Fibroblast of skin of left biceps (primary cell): ENCODE measurements at regions not wholly inside any gene's neighbourhood (a gene's known extent, or its start where the extent isn't known, plus 50 kb on each side); places are given as distances from the start of the nearest gene placed in this dataset.
A peak's percentile ranks its signal among the peaks of the same experiment; 100 is the strongest.

Experiments used
- DNase-seq, 2 experiments: peaks; one replicate each; pipeline ENCODE4 v3.0.0-alpha.2; 2013; ENCODE audit warnings: low read depth in 2 of 2

GRCh38 chr5:168006456-168007130 is 284.9 kb upstream of the WWC1 start:
- DNase-seq = peak; percentile 16 to 30

GRCh38 chr5:168007286-168007685 is 284.2 kb upstream of the WWC1 start:
- DNase-seq = no peak

GRCh38 chr5:168008555-168008954 is 282.9 kb upstream of the WWC1 start:
- DNase-seq = no peak

DNA sequence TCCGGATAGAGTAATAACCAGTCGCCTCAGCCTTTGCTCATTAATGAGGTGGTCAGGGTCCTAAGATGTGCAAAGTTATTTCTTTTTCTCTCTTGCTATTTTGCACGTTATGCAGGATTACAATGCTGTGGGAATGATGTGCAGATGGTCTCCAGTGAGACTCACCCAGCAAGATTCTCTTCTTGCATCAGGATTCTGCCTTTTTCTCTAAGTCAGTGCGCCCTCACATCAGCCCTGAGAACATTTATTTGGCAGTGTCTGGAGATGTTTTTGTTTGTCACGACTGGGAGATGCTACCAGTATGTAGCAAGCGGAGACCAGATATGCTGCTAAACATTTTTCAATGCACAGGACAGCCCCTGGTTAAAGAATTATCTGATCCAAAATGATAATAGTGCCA is 280.3 kb upstream of the WWC1 start:
- DNase-seq = no peak

DNA sequence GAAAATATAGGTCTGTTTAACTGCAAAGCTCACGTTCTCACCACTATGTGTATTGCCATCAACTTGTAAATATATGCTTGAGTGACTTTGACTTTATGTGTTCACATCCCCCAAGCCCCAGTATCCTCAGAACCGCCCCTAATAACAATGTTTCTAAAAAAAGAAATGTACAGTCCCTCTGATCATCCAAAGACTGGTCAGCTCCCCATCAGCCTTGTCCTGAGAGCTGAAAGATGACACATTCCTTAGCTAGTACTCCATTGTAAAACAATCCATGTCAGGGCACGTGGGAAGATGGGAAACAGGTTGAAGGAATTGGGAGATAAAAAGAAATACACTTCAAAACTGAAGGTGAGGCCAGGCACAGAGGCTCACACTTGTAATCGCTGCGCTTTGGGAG is 279.4 kb upstream of the WWC1 start:
- no peak for DNase-seq

- DNase-seq = no peak
These were observed 277.9 kb upstream of the WWC1 start for GRCh38 chr5:168013546-168013945.

- no peak for DNase-seq
These were observed 276.9 kb upstream of the WWC1 start for GRCh38 chr5:168014433-168015123.

DNA sequence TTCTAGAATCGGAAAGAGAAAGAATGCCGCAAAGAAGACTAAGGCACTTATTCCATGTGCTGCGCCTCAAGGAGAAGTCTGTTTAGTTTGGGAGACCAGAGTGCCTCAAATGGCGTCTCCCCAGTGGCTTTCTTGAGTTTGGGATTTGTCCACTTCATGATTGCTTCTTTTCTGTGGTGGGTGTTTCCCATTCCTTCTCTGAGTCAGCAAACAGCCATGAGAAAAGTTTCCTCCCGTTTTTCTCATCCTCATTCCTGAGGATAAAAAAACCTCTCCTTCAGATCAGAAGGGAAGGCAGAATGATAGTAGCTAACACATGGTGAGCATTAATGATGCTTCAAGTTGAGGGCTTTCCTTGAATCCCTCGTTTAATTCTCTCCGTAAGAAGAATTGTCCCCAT is 275.9 kb upstream of the WWC1 start:
- peak; percentile 59 to 62 for DNase-seq

- DNase-seq = no peak
These were observed 274.1 kb upstream of the WWC1 start for GRCh38 chr5:168017313-168017712.

GRCh38 chr5:168019143-168019542 is 272.3 kb upstream of the WWC1 start:
- DNase-seq = no peak

- DNase-seq = no peak
These were observed 270.7 kb upstream of the WWC1 start for GRCh38 chr5:168020542-168021294.

GRCh38 chr5:168022446-168023169 is 268.8 kb upstream of the WWC1 start:
- DNase-seq = no peak

GRCh38 chr5:168023191-168023590 is 268.3 kb upstream of the WWC1 start:
- no peak for DNase-seq

DNA sequence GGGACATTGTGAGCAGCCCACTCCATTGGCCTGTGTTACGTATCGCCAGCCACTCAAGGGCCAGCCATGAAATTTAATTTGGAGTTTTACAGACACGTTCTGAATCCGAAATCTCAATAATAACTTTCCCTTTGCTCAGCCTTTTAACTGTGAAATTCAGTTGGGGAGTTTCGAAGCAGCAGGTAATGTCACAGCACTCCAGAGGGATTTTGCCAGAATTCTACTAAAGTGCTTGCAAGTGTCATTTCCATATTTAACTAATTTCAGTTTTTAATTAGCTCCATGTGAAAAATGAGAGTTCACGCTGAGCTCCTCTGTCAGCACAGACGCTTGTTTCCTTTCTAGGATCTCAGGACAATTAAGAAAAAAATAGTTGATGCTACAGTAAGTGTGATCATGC is 267.1 kb upstream of the WWC1 start:
- DNase-seq = no peak

DNA sequence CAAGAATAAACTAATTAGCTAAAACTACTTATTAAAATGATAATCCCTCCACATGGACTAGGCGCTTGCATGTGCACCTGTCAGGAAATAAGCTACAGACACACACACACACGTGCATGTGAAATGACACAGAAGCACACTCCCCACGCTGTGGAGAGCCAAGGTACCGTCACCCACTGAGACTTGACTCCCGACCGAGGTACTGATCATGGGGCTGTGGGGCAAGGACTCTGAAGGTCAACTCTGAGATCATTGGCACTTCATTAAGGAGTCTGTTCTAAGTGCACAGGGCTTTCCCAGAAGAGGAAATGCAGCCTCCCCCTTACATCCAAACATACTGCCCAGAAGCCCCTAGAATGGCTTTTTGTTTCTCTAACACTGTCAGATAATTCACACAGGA is 264.4 kb upstream of the WWC1 start:
- no peak for DNase-seq

DNA sequence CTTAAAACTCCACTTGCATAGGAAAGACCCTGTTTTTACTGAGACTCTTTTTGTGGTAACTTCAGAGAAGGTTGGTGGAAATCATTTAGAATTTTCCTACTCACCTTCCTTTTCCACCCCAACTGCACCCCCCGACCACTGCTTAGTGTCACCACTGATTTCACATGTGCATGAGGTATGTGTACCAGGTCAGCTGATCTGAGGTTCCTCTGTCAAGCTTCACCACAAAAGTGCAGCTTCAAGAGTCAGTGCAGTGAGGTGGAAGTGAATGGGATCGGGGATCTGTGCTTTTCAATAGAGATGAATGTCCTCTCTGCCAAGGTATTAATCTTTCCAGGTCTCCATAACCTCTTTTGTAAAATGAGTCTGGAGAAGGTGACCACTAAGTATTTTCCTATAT is 260.5 kb upstream of the WWC1 start:
- DNase-seq = no peak

DNA sequence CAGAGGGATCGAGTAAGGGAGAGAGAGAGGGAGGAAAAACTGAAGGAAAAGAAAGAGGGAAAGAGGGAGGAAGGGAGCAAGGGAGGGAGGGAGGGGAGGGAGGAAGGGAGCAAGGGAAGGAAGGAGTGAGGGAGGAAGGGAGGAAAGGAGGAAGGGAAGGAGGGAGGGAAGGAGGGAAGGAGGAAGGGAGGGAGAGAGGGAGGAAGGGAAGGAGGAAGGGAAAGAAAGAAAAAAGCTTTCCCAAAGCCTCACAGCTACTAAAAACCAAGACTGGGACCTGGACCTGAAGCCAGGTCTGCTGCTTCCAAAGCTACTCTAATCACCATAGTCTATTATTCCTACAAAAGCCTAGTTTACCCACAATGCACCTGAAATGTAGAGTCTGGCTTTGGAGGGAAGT is 259.8 kb upstream of the WWC1 start:
- DNase-seq = no peak

DNA sequence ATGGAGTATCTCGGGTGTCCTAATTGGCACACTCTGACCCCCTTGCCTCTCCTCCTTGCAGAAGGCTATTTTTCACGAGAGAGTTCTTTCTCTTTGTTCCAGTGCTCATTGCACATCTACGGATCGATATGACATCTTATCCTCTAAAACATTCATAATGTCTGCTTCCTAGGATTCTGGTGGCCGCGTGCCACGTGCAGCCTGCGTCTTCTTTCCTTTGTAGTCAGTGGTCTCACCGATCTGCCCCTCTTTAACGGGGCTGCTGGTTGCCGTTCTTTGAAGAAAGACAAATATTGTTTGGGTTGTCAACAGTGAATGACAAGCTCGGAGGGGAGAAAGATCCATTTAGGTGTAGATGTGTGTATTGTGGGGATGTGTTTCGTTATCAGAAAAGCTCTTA is 252.4 kb upstream of the WWC1 start:
- no peak for DNase-seq

GRCh38 chr5:168039566-168040248 is 251.7 kb upstream of the WWC1 start:
- DNase-seq = no peak

DNA sequence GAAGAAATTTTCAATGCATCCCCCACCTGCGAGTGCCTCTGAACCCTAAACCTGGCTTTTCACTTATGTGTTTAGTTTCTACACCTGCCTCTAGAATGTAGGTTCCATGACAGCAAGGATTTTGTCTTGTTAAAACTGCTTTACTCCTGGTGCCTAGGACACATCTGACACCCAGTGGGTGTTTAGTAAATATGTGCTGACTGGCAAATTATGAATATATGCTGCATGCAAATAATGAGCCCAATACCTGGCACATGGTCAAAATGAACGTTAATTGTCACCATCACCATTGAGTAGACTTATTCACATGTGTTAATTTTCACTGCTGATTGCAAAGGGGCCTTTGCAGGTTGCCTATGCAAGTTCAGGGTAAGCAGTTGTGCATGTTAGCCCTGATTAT is 249.9 kb upstream of the WWC1 start:
- DNase-seq = no peak

GRCh38 chr5:168042284-168043068 is 249.0 kb upstream of the WWC1 start:
- DNase-seq = no peak
